Epithelial cell of esophagus (primary cell): ENCODE measurements at regions not wholly inside any gene's neighbourhood (a gene's known extent, or its start where the extent isn't known, plus 50 kb on each side); places are given as distances from the start of the nearest gene placed in this dataset.

ENCODE experiments used
- DNase-seq: peaks from one replicate; pipeline ENCODE4 v3.0.0; 2010; ENCODE audit warnings: low read depth
- H3K4me3 ChIP-seq: 2 replicates; pipeline ENCODE4 v1.5.1; 2011; ENCODE audit warnings: mild to moderate bottlenecking, low read length, control low read depth
- CTCF ChIP-seq: IDR thresholded peaks from 2 replicates; pipeline ENCODE4 v1.5.1; 2011; ENCODE audit warnings: low read depth, mild to moderate bottlenecking, low read length, control low read depth, inconsistent platforms; ENCODE audit not compliant: insufficient read depth; ENCODE audit errors: missing control alignments

- H3K4me3 ChIP-seq = no peak overlapping the region
- TF ChIP-seq CTCF = no peak
- peak; percentile 68 for DNase-seq
Observed at GRCh38 chr12:84183576-84183975, 729.0 kb downstream of the SLC6A15 start.

- no peak for DNase-seq
- H3K4me3 ChIP-seq = no peak overlapping the region
- no peak for TF ChIP-seq CTCF
Observed at GRCh38 chr12:84174115-84174514, 738.5 kb downstream of the SLC6A15 start.

GRCh38 chr12:84172823-84173424 is 739.7 kb downstream of the SLC6A15 start:
- peak; percentile 32 for DNase-seq
- no peak for TF ChIP-seq CTCF
- no peak overlapping the region for H3K4me3 ChIP-seq

- no peak overlapping the region for H3K4me3 ChIP-seq
- no peak for DNase-seq
- TF ChIP-seq CTCF = no peak
Observed at GRCh38 chr12:84166812-84167211, 745.8 kb downstream of the SLC6A15 start.

GRCh38 chr12:84165998-84166571 is 746.5 kb downstream of the SLC6A15 start:
- TF ChIP-seq CTCF = no peak
- H3K4me3 ChIP-seq = no peak overlapping the region
- no peak for DNase-seq

GRCh38 chr12:84161296-84161695 is 751.3 kb downstream of the SLC6A15 start:
- TF ChIP-seq CTCF = no peak
- no peak overlapping the region for H3K4me3 ChIP-seq
- DNase-seq = no peak

GRCh38 chr12:84159260-84159659 is 753.3 kb downstream of the SLC6A15 start:
- no peak overlapping the region for H3K4me3 ChIP-seq
- DNase-seq = no peak
- no peak for TF ChIP-seq CTCF
